ENCODE measurements at regions not wholly inside any gene's neighbourhood (a gene's known extent, or its start where the extent isn't known, plus 50 kb on each side); places are given as distances from the start of the nearest gene placed in this dataset.

DNA sequence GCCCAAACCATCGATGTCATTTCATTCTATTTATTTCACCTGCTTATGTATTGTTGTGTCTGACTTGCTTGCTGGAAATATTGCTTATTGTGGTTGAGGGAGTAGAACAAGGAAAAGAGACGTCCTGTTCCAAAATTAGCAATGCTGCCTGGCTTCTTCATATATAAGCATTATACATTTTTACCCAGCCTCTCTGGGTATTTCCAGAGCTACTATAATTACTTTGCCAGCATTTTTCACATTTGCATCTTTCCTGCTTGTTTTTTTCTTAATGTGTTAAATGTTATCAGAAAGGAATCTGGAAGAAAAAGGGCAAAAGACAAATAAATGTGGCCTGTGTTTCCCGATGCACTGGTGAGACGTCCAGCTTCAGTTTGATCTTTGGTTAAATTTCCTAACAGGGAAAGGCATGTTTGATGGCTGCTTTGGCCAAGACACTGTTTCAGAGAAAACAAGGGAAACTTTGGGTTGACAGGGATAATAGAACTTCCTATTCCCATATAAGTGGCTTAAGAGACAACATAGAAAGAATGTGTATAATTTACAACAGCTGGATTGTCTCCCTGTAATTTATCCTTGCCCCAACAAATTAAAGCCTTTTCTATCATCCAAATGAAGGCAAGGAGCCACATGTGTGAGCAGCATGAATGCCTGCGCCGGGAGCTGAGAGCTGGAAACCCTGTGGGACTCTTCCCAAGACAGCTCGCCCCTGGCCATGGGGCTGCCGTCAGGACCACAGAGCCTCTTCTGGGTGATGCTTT is 671.1 kb upstream of the CELF2 start:
- TF ChIP-seq GATA2 (IDR thresholded peaks at IDR 0.05; ENCODE audit: low read depth, low read length) (no peak), GATA3 (IDR thresholded peaks at IDR 0.05; ENCODE audit: low read depth, low read length) (no peak)

DNA sequence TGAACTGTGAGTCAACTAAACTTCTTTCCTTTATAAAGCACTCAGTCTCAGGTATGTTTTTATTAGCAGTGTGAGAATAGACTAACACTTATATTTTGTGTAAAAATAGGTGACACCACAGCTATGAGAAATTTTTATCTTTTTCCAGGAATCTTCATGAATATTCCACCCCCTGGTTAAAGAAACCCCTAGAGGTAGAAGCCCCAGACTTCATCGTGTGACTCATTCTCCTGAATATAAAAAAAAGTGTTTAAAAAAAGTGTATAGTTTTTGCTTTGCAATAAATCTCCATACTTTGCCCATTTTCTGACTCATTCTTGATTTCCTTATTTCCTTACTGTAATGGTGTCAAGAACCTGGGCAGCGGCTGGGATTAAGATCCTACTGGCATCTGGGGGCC is 667.6 kb upstream of the CELF2 start:
- TF ChIP-seq GATA3 (IDR thresholded peaks at IDR 0.05; ENCODE audit: low read depth, low read length) (no peak), GATA2 (IDR thresholded peaks at IDR 0.05; ENCODE audit: low read depth, low read length) (no peak)

DNA sequence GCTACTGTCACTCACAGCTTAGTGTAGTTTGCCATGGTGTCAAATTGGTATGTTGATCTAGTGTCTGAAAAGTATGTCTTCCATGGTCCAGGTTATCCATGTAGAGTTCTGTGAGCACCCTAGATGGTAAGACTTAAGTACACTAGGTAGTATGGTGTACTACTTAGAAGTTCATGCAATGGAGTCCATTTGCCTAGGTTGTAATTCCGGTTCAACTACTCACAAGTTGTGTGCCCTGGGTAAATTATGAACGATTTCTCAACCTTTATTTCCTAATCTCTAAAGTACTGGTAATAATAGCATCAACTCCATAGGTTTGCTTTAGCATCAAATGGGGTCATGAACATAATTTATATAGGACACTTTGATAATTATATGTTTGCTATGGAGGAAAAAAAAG is 666.2 kb upstream of the CELF2 start:
- no peak for TF ChIP-seq GATA2 (IDR thresholded peaks at IDR 0.05; ENCODE audit: low read depth, low read length)
- no peak for TF ChIP-seq GATA3 (IDR thresholded peaks at IDR 0.05; ENCODE audit: low read depth, low read length)

DNA sequence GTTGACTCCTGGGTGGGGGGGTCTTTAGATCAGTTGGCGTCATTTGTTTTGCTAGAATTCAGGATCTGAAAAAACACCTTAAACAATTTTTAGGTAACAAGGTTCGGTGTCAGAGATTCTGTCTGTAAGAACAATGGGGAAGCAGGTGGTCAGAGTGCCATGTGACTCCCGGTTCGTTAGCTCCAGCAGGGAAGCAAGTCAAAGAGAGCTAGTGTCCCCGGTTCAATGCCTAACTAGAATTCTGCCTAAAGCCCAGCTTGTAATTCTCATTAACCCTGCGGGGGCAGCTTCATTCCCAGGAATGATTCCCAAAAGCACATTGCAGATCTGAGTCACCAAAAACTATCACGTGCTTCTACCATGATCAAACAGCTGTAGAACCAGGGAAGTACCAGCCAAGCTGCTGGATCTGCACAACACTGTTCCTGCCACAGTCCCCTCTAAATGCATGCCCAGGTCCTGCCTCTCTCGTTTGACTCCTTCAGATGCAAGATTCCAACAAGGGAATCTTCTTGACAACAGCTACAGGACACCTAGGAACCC is 664.3 kb upstream of the CELF2 start:
- TF ChIP-seq GATA3 (IDR thresholded peaks at IDR 0.05; ENCODE audit: low read depth, low read length) (no peak), GATA2 (IDR thresholded peaks at IDR 0.05; ENCODE audit: low read depth, low read length) (no peak)

DNA sequence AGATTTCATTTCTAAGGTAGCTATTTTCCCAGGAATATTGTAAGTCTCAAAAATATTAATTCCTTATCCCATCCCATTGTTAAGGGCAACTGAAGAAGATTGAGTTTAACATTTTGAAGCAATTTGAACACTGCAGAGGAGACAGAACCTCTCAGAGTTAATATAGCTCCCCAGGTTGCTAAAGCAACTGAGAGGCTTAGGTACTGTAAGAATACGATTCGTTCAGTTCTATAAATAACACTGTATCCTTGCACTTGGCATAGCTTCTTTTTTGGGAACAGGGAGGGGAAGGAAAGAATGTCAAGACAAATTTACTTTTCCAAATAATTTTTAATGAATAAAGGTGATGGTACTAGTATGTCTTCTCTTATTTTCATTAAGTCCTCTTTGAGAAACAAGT is 658.4 kb upstream of the CELF2 start:
- TF ChIP-seq GATA2 (IDR thresholded peaks at IDR 0.05; ENCODE audit: low read depth, low read length) = no peak
- TF ChIP-seq GATA3 (IDR thresholded peaks at IDR 0.05; ENCODE audit: low read depth, low read length) = no peak

DNA sequence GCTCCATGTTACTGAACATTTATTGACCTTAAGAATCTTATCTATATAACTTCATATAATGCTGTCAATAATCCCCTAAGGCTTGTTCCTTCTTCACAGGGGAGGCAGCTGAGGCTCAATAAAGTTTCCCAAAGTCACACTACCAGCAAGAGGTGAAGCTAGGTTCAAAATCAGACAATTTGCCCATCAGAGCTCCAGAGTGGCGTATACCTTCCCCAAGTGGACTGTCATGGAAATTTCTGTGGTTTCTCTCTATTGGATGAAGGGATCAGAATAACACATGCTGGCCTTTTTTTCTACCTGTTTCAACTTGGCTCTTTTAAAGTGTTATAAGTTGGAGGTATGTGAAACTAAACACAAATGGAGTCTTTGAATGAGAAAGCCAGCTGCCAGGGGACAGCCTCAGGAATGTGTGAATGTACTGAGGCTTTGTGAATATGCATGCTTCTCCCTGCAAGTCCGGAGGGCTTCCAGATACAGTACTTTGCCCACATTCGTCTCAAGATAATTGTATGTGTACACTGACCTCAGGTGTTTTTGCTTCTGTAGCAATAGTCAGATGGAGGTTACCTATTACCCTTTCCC is 656.3 kb upstream of the CELF2 start:
- TF ChIP-seq GATA3 (IDR thresholded peaks at IDR 0.05; ENCODE audit: low read depth, low read length) (no peak), GATA2 (IDR thresholded peaks at IDR 0.05; ENCODE audit: low read depth, low read length) (no peak)

DNA sequence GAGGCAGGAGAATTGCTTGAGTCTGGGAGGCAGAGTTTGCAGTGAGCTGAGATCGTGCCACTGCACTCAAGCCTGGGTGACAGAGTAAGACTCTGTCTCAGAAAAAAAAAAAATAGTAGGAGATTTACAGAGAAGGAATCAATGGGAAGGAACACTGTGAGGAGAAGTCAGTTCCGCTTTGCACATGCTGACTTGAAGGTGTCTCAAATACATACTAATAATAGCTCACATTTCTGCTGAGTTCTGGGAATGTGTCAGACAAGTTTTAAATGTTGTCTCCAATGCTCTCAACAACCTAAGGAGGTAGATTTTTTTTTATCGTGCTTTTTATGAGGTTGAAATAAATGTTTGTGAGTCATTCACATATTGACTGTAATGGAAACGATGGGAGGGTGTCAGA is 654.9 kb upstream of the CELF2 start:
- TF ChIP-seq GATA2 (IDR thresholded peaks at IDR 0.05; ENCODE audit: low read depth, low read length) (no peak), GATA3 (IDR thresholded peaks at IDR 0.05; ENCODE audit: low read depth, low read length) (no peak)

DNA sequence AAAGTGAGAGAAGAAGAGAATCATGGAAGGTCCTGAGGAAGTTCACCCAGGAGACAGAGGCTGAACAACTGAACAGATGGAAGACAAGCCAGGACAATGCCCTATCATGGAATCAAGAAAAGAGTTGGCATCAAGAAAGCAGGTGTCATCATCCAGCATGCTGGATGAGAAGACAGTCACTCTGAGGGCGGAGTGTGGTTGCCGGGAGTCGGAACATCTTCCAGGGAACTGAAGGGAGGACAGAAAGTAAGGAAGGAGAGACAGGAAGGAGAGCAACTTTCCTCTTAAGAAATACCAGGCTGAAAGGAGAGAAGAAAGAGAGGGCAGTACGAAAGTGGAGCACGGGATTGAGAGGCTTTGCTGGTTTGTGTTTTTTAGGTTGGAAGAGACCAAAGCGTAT is 654.5 kb upstream of the CELF2 start:
- TF ChIP-seq GATA2 (IDR thresholded peaks at IDR 0.05; ENCODE audit: low read depth, low read length) = no peak

DNA sequence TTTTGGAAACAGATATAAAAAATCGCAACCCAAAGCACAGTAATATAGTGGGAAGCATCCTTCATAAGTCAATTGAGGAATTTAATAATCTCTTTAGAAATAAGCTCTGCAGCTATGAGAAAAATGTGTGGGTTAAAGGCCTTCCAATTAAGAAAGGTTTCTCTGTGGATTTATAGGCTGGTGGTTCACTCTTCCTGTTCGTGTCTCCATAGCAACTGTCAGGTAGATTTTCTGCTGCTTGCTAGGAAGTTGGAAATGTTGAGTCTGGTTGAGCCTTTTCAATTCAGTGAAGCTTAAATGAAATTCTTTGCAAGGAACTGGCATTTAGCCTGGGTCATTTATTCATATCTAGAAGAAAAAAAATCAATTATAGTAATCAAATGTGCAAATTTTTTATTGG is 652.8 kb upstream of the CELF2 start:
- TF ChIP-seq GATA2 (IDR thresholded peaks at IDR 0.05; ENCODE audit: low read depth, low read length) (no peak), GATA3 (IDR thresholded peaks at IDR 0.05; ENCODE audit: low read depth, low read length) (no peak)

DNA sequence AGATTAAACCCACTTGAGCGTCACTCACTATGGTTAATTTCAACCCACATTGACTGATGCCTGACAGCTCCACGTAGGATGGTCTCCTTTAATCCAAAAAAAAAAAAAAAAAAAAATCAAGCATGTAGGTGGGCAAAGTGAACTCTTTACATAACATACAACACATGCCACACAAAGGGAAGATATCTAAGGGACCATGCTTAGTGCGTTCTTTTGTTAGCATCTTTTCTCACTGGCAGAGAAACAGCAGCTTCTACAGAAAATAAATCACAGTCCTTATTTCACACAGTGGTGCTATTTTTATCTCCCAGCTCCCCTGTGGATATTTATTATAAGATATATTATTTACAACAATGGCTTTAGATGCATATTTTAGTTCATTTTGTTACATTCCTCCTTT is 652.0 kb upstream of the CELF2 start:
- no peak for TF ChIP-seq GATA2 (IDR thresholded peaks at IDR 0.05; ENCODE audit: low read depth, low read length)
- TF ChIP-seq GATA3 (IDR thresholded peaks at IDR 0.05; ENCODE audit: low read depth, low read length) = no peak

DNA sequence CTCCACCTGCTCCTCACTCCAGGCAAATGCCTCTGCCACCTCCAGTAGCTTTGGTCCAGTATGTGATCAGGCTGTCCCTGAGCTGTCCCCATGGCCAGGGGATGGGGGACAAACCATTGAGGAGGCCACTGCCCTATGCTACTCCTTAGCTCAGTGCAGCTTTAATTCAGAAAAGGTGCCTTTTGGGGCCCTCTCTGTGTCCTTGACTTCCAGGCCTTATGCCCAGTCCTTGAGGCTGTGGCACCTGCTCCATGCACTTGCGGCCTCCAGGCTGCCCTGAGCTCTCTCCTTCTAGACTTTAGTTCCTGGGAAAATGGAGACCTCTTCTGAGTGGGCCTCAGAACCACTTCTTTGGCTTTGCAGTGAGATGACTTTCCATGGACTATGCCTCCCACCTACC is 650.8 kb upstream of the CELF2 start:
- TF ChIP-seq GATA2 (IDR thresholded peaks at IDR 0.05; ENCODE audit: low read depth, low read length) (no peak), GATA3 (IDR thresholded peaks at IDR 0.05; ENCODE audit: low read depth, low read length) (no peak)

DNA sequence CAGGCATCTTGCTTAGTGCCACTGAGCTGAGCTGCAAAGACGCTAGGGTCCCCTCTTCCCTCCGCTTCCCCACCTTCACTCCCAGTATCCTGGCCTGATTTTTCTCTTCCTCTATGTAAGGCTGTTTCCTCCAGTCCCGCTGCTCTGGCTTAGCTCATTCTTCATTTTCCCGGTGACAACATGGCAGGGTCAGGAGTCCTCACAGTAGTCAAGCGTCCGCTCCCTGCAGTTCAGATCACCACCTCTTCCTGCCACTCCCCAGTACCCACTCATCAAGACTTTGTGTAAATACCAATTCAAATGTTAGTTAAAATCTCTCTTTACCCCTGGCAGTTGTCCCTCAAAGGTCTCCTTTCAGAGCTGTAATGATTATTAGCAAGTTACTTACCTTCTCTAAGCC is 650.4 kb upstream of the CELF2 start:
- TF ChIP-seq GATA2 (IDR thresholded peaks at IDR 0.05; ENCODE audit: low read depth, low read length) = no peak
- TF ChIP-seq GATA3 (IDR thresholded peaks at IDR 0.05; ENCODE audit: low read depth, low read length) = no peak

DNA sequence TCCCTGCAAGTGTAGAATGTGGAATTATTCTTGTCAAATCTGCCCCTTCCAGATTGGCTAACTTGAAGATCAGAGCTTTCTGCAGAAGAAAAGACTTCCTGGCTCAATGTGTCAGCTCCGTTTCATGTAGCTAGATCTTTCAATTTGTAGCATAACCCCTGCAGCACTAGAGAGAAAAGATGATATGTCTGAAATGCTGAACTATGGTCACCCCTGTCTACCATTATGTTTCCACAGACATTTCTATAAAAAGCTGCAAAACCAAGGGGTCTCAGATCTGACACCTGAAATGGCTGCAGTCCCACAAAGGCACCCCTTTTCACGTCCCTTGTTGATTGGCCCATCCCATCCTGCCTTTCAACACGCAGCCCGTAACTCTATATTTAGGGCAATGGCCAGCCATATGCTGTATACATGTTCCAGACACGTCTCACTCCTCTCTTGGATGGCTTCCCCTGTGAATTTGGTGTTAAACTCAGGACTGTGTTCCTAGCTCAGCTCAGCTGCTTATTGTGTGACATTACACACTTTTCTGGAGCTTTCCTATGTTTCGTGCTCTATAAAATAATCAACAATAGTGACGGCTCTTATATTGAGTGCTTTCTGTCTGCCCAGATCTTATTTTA is 648.6 kb upstream of the CELF2 start:
- no peak for TF ChIP-seq GATA2 (IDR thresholded peaks at IDR 0.05; ENCODE audit: low read depth, low read length)

DNA sequence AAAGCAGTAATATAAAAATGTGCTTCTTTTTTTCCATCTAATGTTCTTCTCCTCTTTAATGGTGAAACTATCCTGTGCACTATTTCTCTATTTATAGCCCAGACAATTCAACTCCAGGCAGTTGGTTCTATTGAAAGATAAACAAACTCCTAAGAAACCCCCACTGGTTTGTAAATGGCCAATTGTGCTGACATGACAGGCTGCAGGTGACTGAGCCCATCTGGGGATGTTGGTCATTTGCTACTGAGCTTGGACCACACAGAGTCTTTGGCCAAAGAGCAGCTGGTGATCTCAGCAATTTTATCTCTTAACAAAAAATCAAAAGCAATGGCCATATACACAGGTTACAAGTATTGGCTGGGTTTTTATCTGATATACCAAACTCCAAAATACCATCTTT is 631.8 kb upstream of the CELF2 start:
- TF ChIP-seq GATA2 (IDR thresholded peaks at IDR 0.05; ENCODE audit: low read depth, low read length) = no peak
- TF ChIP-seq GATA3 (IDR thresholded peaks at IDR 0.05; ENCODE audit: low read depth, low read length) = no peak

DNA sequence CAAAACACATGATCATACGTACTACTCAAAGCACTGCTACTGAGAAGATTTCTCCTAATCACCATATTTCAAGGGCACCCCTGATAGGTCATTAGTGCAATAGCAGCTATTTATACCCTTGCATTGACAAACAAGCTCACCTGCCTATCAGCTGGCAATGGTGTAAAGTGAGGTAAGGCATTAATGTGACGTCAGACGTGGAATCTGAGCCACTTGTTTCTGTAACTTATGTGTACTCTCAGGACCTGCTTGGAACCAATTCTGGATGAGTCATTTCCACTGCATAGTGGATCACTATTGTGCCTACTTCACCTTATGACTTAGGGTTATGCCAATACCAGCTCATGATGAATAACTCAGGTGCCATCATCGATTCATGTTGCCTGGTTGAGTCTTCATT is 628.5 kb upstream of the CELF2 start:
- TF ChIP-seq GATA2 (IDR thresholded peaks at IDR 0.05; ENCODE audit: low read depth, low read length) = no peak
- no peak for TF ChIP-seq GATA3 (IDR thresholded peaks at IDR 0.05; ENCODE audit: low read depth, low read length)

Measured in SH-SY5Y (cell line).